Neural crest cell (in vitro differentiated cells): ENCODE measurements at regions not wholly inside any gene's neighbourhood (a gene's known extent, or its start where the extent isn't known, plus 50 kb on each side); places are given as distances from the start of the nearest gene placed in this dataset.
"Not testable (repeated sequence)": the region's sequence is repeated elsewhere in the genome, so short reads cannot be mapped to it uniquely, and the experiment has no call there.

Experiments
- DNase-seq: peaks from one replicate; pipeline ENCODE4 v3.0.0; 2021; ENCODE audit warnings: low read depth, mixed read lengths, low spot score
- H3K27ac Mint-ChIP-seq: one replicate; pipeline ENCODE4 v1.8.0; 2021; ENCODE audit warnings: mild to moderate bottlenecking, mixed read lengths; ENCODE audit not compliant: unreplicated experiment
- H3K27me3 Mint-ChIP-seq: 2 replicates; pipeline ENCODE4 v1.8.0; 2021; ENCODE audit warnings: low read depth, mild to moderate bottlenecking, mixed read lengths
- H3K36me3 Mint-ChIP-seq: 2 replicates; pipeline ENCODE4 v1.8.0; 2021; ENCODE audit warnings: low read depth, mild to moderate bottlenecking, mixed read lengths
- H3K4me1 Mint-ChIP-seq: 2 replicates; pipeline ENCODE4 v1.8.0; 2021; ENCODE audit warnings: mixed read lengths
- H3K4me3 Mint-ChIP-seq: one replicate; pipeline ENCODE4 v1.8.0; 2021; ENCODE audit warnings: mild to moderate bottlenecking, mixed read lengths
- H3K9me3 Mint-ChIP-seq: 2 replicates; pipeline ENCODE4 v1.8.0; 2021; ENCODE audit warnings: mixed read lengths
- CTCF ChIP-seq: fragments of 200-600 bp; sonication (generic); conservative IDR thresholded peaks from 2 replicates; pipeline ENCODE4 v1.5.0; 2021; ENCODE audit warnings: antibody characterized with exemption, mild to moderate bottlenecking

- Mint-ChIP-seq H3K4me3 (no peak overlapping the region), H3K36me3 (no peaks in the 10 kb centered on the region), H3K9me3 (peaks cover 3% of the 10 kb centered on the region), H3K4me1 (no peaks in the 10 kb centered on the region), H3K27ac (no peak overlapping the region), H3K27me3 (no peaks in the 10 kb centered on the region)
- DNase-seq, result no peak
- TF ChIP-seq CTCF, result no peak
Measured at GRCh38 chr4:114250439-114250891, 271.0 kb upstream of the ARSJ start.

GRCh38 chr4:114251020-114251419, 271.6 kb upstream of the ARSJ start:
- H3K36me3 Mint-ChIP-seq, result no peaks in the 10 kb centered on the region
- TF ChIP-seq CTCF, result no peak
- peaks cover 6% of the 10 kb centered on the region for H3K9me3 Mint-ChIP-seq
- H3K27me3 Mint-ChIP-seq, result no peaks in the 10 kb centered on the region
- H3K27ac Mint-ChIP-seq, result no peak overlapping the region
- no peak overlapping the region for H3K4me3 Mint-ChIP-seq
- no peak for DNase-seq
- H3K4me1 Mint-ChIP-seq, result no peaks in the 10 kb centered on the region

- H3K4me1 Mint-ChIP-seq, result no peaks in the 10 kb centered on the region
- H3K9me3 Mint-ChIP-seq, result peaks cover 8% of the 10 kb centered on the region
- H3K27ac Mint-ChIP-seq, result no peak overlapping the region
- H3K36me3 Mint-ChIP-seq, result no peaks in the 10 kb centered on the region
- no peak for DNase-seq
- TF ChIP-seq CTCF, result no peak
- H3K27me3 Mint-ChIP-seq, result no peaks in the 10 kb centered on the region
- no peak overlapping the region for H3K4me3 Mint-ChIP-seq
Measured at GRCh38 chr4:114252499-114252898, 273.1 kb upstream of the ARSJ start.

- Mint-ChIP-seq H3K27me3 (no peaks in the 10 kb centered on the region), H3K36me3 (no peaks in the 10 kb centered on the region)
- TF ChIP-seq CTCF, result no peak
Measured at GRCh38 chr4:114257501-114257900, 278.1 kb upstream of the ARSJ start.

GRCh38 chr4:114262421-114262820, 283.0 kb upstream of the ARSJ start:
- not testable (repeated sequence) for H3K4me3 Mint-ChIP-seq, H3K9me3 Mint-ChIP-seq, H3K27ac Mint-ChIP-seq, H3K36me3 Mint-ChIP-seq, H3K27me3 Mint-ChIP-seq, DNase-seq, H3K4me1 Mint-ChIP-seq

More at GRCh38 chr4:114257501-114257900, 278.1 kb upstream of the ARSJ start:
- DNase-seq, result no peak
- Mint-ChIP-seq H3K4me3 (no peak overlapping the region), H3K27ac (no peak overlapping the region), H3K4me1 (no peaks in the 10 kb centered on the region), H3K9me3 (peaks cover 10% of the 10 kb centered on the region)

GRCh38 chr4:114263233-114263632, 283.8 kb upstream of the ARSJ start:
- no peak for DNase-seq
- no peak overlapping the region for H3K4me3 Mint-ChIP-seq
- H3K4me1 Mint-ChIP-seq, result no peaks in the 10 kb centered on the region
- H3K27me3 Mint-ChIP-seq, result no peaks in the 10 kb centered on the region
- H3K36me3 Mint-ChIP-seq, result no peaks in the 10 kb centered on the region
- TF ChIP-seq CTCF, result no peak
- no peaks in the 10 kb centered on the region for H3K9me3 Mint-ChIP-seq
- no peak overlapping the region for H3K27ac Mint-ChIP-seq
